Activated T-helper 1 cell treated with anti-CD3 and anti-CD28 coated beads, Interleukin-12 subunit alpha, Interleukin-12 subunit beta, Interleukin-2, Interleukin-4 antibody, amounts not matched to agents 30 ng/mL and 10 ng/mL and 1 ng/mL, durations not matched to agents 14 hours and 24 hours and 36 hours (primary cell): ENCODE measurements at regions not wholly inside any gene's neighbourhood (a gene's known extent, or its start where the extent isn't known, plus 50 kb on each side); places are given as distances from the start of the nearest gene placed in this dataset.

Experiments
- DNase-seq: peaks from one replicate; pipeline ENCODE4 v3.0.0; 2021; ENCODE audit warnings: low spot score
- H3K27ac Mint-ChIP-seq: one replicate; pipeline ENCODE4 v1.8.0; 2021; ENCODE audit warnings: mild to moderate bottlenecking, mixed read lengths
- H3K27me3 Mint-ChIP-seq: one replicate; pipeline ENCODE4 v1.8.0; 2022; ENCODE audit warnings: mild to moderate bottlenecking, moderate library complexity, mixed read lengths; ENCODE audit not compliant: insufficient read depth
- H3K36me3 Mint-ChIP-seq: one replicate; pipeline ENCODE4 v1.8.0; 2021; ENCODE audit warnings: low read depth, mixed read lengths
- H3K4me1 Mint-ChIP-seq: one replicate; pipeline ENCODE4 v1.8.0; 2021; ENCODE audit warnings: low read depth, mixed read lengths
- H3K4me3 Mint-ChIP-seq: one replicate; pipeline ENCODE4 v1.8.0; 2021; ENCODE audit warnings: mild to moderate bottlenecking, moderate library complexity, mixed read lengths
- H3K9me3 Mint-ChIP-seq: one replicate; pipeline ENCODE4 v1.8.0; 2021; ENCODE audit warnings: mixed read lengths
- intact Hi-C: fragments of 100-400 bp; cut with micrococcal nuclease; formaldehyde crosslinking; loops from one replicate; pipeline ENCODE4 v1.15.1; 2024

DNA sequence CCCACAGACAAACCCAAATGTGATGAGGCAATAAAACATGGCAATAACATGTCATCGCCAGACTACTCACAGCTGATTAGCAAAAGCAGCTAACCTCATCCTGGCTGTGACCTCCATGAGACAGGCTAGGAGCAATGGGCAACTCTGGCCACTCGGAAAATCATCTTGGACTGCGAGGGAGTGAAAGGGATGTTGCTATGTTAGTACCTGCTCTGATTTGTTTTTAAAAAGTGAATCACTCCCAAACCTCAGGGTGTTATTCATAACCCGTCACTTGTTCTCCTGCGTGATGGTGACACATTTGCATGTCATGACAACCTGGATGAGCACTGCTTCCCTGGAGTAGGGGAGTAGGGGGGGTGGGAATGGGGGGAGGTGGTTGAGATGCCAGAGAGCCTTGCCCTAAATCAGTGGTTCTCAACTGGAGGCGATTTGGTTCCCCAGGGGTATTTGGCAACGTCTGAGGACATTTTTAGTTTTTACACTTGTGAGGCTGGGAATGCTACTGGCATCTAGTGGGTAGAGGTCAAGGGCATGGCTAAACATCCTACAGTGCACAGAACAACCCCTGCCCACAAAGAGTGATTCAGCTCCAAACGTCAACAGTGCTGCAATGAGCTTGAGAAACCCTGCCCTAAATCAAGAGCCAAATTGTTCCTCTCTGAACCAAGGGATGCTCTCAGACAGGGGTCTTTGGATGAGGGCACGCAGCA lies 241.7 kb downstream of the SOX9 start:
- Mint-ChIP-seq H3K36me3 (no peaks in the 10 kb centered on the region), H3K4me3 (no peak overlapping the region), H3K4me1 (no peaks in the 10 kb centered on the region), H3K9me3 (no peaks in the 10 kb centered on the region), H3K27ac (no peak overlapping the region), H3K27me3 (peaks cover 2% of the 10 kb centered on the region)
- intact Hi-C loops, result no loop called here
- DNase-seq, result no peak

DNA sequence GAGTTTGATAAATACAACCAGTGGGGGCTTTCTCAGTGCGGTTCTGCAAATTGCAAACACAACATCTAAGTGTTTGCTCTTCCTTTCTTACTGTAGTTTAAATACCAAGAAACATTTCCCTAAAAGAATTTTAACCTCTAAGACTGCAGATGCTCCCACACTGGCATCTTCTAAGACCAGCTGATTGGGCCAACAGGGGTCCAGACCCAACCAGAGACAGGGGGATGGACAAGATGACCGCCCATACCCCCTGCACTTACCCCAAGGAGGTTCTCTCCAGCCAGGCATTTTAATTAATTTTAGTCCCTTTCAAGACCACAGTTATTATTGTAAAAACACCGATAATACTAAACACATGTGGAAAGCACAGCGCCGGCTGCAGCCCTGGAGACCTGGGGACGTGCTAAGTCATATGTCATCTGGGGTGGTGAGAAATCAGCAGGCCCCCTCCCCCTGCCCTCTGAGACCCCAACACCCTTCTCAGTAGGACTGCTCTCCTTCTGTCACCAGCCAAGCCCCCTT lies 242.3 kb downstream of the SOX9 start:
- no peak for DNase-seq
- peaks cover 2% of the 10 kb centered on the region for H3K27me3 Mint-ChIP-seq
- H3K4me1 Mint-ChIP-seq, result no peaks in the 10 kb centered on the region
- H3K4me3 Mint-ChIP-seq, result no peak overlapping the region
- H3K9me3 Mint-ChIP-seq, result no peaks in the 10 kb centered on the region
- no peak overlapping the region for H3K27ac Mint-ChIP-seq
- H3K36me3 Mint-ChIP-seq, result no peaks in the 10 kb centered on the region
- intact Hi-C loops, result no loop called here

DNA sequence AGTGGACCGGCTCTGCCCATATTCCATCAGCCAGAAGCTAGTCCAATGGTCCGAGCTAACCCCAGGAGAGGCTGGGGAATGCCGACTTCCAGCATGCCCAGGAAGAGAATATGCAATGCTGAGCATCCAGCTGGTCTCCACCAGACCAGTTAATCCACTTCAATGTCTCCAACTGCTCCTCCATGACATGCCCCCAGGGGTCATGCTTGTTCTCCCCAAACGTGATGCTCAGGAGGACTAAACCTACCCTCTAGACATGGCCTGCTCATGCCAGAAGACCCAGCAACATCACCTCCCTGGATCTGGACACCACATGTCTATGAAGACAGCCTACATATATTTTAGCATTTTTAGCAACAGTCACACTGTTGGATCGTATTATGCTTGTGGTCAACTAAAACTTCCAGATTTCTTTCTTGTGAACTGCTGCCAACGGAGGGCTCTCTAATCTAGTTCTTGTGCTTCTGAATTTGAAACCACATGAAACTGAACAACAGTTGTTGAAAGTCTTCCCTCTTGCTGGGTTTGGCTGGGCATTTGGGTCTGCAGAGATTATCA lies 245.1 kb downstream of the SOX9 start:
- Mint-ChIP-seq H3K27ac (no peak overlapping the region), H3K9me3 (no peaks in the 10 kb centered on the region), H3K4me3 (no peak overlapping the region), H3K4me1 (no peaks in the 10 kb centered on the region), H3K27me3 (no peaks in the 10 kb centered on the region), H3K36me3 (no peaks in the 10 kb centered on the region)
- intact Hi-C loops, result no loop called here
- no peak for DNase-seq

DNA sequence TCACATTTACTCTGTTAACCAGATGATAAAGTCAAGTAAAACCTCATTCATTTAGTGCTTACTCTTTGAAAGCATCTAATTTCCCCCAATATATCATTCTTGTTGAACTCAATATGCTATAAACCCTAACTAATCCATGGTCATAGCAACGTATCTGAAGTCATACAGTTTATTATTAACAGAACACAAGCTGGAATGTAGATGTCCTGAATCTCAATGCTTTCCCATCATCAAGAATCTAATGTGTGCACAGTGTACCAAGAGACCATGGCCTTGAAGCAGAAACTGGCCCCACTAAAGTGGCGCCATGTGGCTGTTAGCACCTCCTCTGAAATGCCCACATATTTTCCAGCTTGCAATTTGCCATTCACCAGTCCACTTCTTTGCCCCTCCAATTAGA lies 245.8 kb downstream of the SOX9 start:
- no peak overlapping the region for H3K4me3 Mint-ChIP-seq
- intact Hi-C loops, result no loop called here

DNA sequence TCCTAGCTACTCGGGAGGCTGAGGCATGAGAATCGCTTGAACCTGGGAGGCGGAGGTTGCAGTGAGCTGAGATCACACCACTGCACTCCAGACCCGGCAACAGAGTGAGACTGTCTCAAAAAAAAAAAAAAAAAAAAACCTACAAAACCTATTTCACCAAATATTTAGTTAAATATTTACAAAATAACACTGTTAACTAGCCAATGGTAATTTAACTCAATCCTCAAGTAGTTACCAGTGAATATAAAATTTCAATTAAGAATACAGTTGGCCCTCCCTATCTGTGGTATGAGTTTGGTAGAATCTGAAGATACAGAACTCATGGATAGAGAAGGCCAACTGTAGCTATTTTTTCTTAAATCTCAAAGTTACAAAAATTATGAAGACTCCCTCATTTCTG lies 247.4 kb downstream of the SOX9 start:
- intact Hi-C loops, result no loop called here
- H3K27ac Mint-ChIP-seq, result no peak overlapping the region
- no peaks in the 10 kb centered on the region for H3K4me1 Mint-ChIP-seq
- H3K9me3 Mint-ChIP-seq, result no peaks in the 10 kb centered on the region
- no peaks in the 10 kb centered on the region for H3K36me3 Mint-ChIP-seq
- DNase-seq, result no peak
- H3K4me3 Mint-ChIP-seq, result no peak overlapping the region
- H3K27me3 Mint-ChIP-seq, result no peaks in the 10 kb centered on the region

More for the DNA sequence above, 245.8 kb downstream of the SOX9 start:
- Mint-ChIP-seq H3K4me1 (no peaks in the 10 kb centered on the region), H3K9me3 (no peaks in the 10 kb centered on the region), H3K27me3 (no peaks in the 10 kb centered on the region), H3K27ac (no peak overlapping the region), H3K36me3 (no peaks in the 10 kb centered on the region)
- DNase-seq, result no peak

DNA sequence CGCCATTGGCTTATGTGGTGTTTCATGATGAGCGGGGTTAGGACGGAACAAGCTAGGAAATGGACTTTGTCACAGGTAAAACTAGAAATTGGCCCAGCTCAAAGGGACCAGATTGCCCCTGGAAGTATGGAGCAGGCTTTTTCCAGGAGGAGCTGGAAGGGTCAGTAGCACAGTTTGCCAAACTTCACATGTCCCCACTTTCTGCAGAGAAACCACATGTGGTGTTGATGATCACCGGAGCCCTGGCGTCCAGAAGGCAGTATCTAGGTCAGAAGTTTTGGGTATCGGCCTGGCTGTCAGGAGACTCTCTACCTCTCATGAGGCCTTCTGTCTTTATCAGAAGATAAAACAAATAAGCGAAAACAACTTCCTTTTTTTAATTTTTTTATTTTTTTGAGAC lies 248.5 kb downstream of the SOX9 start:
- intact Hi-C loops, result no loop called here
- H3K27ac Mint-ChIP-seq, result no peak overlapping the region
- H3K9me3 Mint-ChIP-seq, result no peaks in the 10 kb centered on the region
- no peaks in the 10 kb centered on the region for H3K4me1 Mint-ChIP-seq
- H3K36me3 Mint-ChIP-seq, result no peaks in the 10 kb centered on the region
- no peaks in the 10 kb centered on the region for H3K27me3 Mint-ChIP-seq
- H3K4me3 Mint-ChIP-seq, result no peak overlapping the region
- DNase-seq, result no peak

DNA sequence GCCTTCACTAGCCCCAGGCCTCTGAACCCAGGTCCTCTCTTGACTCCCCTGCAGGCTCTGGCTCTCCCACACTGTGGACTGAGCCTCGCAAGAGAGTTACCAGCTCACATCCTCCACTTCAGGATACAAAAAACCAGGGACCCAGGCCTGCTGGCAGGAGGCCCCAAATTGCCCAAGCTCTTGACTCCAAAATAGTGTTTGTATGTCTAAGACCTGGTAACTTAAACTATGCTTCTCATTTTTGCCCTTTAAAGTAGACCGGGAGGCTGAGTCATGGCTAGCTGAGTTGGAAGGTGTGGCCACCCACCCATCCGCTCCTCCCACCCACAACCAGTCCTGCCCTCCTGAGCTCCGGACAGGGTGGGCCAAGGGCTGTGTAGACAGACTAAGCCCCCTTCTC lies 250.0 kb downstream of the SOX9 start:
- Mint-ChIP-seq H3K9me3 (no peaks in the 10 kb centered on the region), H3K27ac (no peak overlapping the region), H3K27me3 (no peaks in the 10 kb centered on the region), H3K36me3 (no peaks in the 10 kb centered on the region), H3K4me1 (no peaks in the 10 kb centered on the region), H3K4me3 (no peak overlapping the region)
- DNase-seq, result no peak
- intact Hi-C loops, result no loop called here

DNA sequence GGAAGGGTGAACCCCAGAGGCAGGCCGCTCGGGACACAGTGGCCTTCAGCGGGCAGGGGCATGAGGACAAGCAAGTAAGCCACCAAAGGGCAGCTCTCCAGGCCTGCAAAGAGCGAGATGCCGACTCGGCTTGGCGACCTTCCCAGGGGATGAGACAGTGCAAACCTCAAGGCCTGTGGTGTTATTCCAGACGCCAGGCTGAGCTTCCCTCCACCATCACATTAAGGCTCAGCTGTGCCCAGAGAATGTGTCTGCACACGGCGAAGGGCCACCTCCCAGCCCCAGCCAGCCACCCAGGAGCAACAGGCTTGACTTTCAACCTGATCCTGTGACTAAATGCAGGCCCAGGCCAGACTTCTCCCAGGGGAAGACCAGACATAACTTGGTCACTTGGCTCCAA lies 251.4 kb downstream of the SOX9 start:
- H3K36me3 Mint-ChIP-seq, result no peaks in the 10 kb centered on the region
- H3K4me3 Mint-ChIP-seq, result no peak overlapping the region
- H3K27ac Mint-ChIP-seq, result no peak overlapping the region
- intact Hi-C loops, result no loop called here
- no peaks in the 10 kb centered on the region for H3K27me3 Mint-ChIP-seq
- DNase-seq, result no peak
- H3K4me1 Mint-ChIP-seq, result no peaks in the 10 kb centered on the region
- H3K9me3 Mint-ChIP-seq, result no peaks in the 10 kb centered on the region

DNA sequence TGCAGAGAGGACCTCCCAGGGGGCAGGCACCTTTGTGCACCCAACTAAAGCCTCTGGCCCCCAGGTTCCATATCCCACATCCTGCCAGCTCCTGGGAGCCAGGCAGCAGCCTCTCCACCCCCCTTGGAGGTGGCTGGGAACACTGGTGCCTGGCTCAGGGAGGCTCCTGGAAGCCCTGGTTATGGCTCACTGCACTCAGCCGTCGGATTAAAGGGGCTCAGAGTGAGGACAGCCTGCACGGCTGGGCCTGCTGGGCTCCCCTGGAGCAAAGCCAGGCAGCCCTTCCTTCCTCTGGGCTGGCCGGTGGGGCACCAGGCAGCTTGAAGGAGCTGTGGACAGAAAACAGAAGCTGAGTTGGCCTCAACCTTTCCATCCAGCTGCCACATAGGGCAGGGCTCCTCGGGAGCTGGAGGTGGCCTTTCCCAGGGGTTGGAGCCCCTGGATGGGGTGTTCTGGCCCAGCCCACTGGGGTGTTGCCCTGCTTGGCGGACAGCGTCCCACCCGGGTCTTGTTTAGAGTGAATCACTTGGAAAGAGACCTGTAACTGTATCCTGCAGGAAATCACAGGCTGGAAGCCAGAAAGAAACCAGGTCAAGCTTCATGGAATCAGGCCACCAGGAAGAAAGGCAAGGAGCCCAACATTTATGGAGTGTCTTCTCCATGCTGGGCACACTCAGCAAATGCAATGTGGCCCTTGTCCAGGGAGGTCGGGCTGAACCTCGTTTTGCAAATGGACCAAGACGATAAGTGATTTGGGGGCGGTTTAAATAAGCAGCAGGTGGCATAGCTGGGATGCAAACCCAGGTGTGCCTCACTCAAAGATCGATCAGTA lies 253.3 kb downstream of the SOX9 start:
- Mint-ChIP-seq H3K4me3 (no peak overlapping the region), H3K36me3 (no peaks in the 10 kb centered on the region), H3K27me3 (no peaks in the 10 kb centered on the region), H3K4me1 (no peaks in the 10 kb centered on the region), H3K9me3 (no peaks in the 10 kb centered on the region), H3K27ac (no peak overlapping the region)
- no peak for DNase-seq
- intact Hi-C loops, result no loop called here

DNA sequence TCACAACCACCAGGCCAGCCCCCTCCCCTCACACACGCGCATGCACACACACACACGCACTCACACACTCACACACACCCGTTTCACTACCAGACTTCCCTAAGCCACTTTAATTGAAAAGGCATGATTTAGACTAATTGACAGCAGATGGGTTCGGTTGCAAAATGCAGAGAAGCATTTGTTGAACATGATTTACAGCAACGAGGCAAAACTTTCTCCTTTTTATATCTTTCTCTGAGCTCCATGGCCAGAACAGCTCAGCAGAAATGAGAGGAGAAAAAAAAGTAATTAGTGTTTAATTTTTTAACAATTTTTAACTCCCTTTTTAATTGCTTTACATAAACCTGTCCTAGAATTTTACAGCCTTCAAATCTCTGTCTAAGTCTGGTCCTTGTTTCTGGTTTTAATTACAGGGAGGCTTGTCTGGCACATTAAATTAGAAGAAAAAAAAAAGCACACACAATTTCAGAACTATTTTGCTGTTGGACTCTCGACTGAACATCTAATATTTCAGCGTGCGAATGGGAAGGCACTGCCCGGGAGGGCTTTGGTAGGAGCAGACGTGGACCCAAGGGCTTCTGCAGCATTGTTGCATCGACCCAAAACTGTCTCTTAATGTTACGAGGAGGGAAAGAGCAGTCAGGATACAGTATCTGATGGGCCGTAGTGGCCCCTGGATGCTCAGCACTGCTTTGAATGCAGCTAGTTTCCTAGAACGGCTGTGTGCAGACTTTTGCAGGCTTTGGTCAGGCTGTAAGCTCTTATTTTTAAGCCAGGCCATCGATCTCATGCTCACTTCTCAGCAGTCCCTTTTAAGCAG lies 255.9 kb downstream of the SOX9 start:
- Mint-ChIP-seq H3K36me3 (no peaks in the 10 kb centered on the region), H3K27me3 (no peaks in the 10 kb centered on the region), H3K4me3 (no peak overlapping the region), H3K9me3 (no peaks in the 10 kb centered on the region), H3K4me1 (no peaks in the 10 kb centered on the region), H3K27ac (no peak overlapping the region)
- DNase-seq, result no peak
- intact Hi-C loops, result no loop called here

DNA sequence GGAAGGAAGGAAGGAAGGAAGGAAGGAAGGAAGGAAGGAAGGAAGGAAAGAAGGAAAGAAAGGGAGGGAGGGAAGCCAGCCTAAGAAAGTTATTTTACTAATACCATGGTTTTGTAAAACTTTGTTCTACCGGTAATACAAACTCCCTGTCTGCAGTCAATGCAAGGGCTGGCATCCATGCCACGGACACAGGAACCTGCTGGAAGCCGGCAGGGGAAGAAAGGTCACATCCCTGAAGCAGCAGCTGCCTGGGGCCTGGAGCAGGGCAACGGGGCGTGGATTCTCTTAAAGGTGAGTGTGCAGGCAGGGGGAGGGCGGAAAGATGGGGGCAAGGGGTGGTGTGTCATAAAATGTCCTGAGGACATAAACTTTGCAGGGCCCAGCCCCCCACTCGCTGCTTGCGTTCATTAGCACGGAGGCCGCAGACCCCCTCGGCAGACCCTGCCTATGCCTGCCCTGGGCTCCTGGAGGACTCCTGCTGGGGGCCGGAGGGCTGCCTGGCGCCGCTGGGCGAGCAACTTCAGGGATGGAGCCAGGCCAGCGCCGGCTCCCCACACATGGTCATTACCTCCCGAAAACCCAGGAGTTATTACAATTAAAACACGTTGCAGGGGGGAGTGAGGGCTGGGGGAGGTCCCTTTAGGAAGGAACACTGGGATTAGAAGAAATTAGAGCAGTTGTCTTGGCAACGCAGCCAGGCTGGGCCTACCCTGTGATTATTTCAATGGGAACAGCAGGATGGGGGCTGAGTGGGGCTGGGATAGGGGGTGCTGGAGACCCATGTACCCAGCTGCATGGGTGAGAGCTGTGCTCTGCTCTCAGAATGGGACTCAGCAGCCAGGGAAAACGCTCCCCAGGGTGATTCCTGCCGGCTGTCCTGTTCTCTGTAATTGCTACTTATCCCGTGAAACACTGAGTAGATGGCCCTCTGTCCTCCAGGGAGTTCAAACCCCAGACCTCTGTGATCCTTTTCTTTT lies 257.9 kb downstream of the SOX9 start:
- H3K4me3 Mint-ChIP-seq, result no peak overlapping the region

DNA sequence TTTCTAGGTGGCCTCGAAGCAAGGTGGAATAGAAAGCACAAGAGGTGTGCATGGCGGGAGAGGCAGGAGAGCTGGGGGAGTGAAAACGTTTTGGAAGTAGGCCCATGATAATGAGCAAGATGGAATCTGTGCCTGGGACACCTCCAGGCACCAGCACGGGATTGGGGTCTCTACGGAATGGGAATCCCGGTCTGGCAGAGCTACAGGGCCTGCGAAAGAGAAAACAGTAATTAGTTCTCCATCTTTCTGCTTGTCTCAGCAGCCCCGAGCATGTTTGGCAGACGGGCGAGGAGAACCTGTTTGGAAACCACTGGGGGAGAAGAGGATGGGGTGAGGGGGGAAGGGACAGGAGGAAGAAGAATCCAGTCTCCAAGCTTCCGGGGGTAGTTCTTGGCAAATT lies 258.7 kb downstream of the SOX9 start:
- Mint-ChIP-seq H3K27me3 (no peaks in the 10 kb centered on the region), H3K27ac (no peak overlapping the region), H3K4me3 (no peak overlapping the region), H3K36me3 (no peaks in the 10 kb centered on the region), H3K4me1 (no peaks in the 10 kb centered on the region), H3K9me3 (no peaks in the 10 kb centered on the region)
- intact Hi-C loops, result no loop called here
- no peak for DNase-seq

More for the DNA sequence above, 257.9 kb downstream of the SOX9 start:
- Mint-ChIP-seq H3K36me3 (no peaks in the 10 kb centered on the region), H3K9me3 (no peaks in the 10 kb centered on the region), H3K27me3 (no peaks in the 10 kb centered on the region), H3K27ac (no peak overlapping the region), H3K4me1 (no peaks in the 10 kb centered on the region)
- DNase-seq, result no peak
- intact Hi-C loops, result no loop called here
